GM12872 (cell line): ENCODE measurements at regions not wholly inside any gene's neighbourhood (a gene's known extent, or its start where the extent isn't known, plus 50 kb on each side); places are given as distances from the start of the nearest gene placed in this dataset.

Source experiments
- CTCF ChIP-seq: IDR thresholded peaks from 3 replicates; pipeline ENCODE4 v1.5.1; 2011; ENCODE audit warnings: low read depth, mild to moderate bottlenecking, low read length, moderate library complexity; ENCODE audit not compliant: insufficient read depth

DNA sequence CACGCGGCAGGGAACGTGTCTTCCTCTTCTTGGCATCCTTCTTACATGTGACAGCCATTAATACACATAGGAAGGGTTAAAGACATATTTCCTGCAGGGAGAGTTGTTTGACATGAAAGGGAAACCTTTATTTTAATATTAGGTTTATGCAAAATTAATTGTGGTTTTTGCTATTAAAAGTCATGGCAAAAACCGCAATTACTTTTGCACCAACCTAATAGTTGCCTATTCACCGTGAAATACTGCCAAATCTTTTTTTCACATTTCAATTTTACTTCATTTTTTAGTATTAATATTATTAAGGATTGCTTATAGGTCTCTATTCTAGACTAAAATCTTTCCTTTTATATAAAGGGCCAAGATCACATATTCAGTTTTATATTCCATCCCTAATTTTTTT lies 230.4 kb upstream of the PITX2 start:
- TF ChIP-seq CTCF, result no peak

GRCh38 chr4:110854021-110854678 lies 231.3 kb upstream of the PITX2 start:
- no peak for TF ChIP-seq CTCF

- no peak for TF ChIP-seq CTCF
Observed at GRCh38 chr4:110860125-110860524, 237.2 kb upstream of the PITX2 start.

DNA sequence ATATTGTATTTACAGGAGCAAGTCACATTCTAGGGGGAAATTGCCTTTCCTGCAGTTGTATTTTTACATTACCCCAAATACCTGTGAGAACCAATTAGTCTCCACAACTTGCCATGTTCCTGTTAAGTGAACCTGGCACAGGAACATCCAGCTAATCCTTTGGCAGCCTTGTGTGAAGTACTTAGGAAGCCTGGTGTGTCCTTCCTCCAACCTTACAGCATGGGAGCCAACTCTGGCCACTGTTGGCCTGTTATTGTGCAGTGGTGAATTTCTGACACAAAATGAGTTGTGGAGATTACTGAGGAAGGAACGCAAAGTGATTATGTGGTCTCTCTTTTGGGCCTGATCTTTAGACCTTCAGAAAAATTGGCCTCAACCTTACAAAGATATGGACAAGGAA lies 238.0 kb upstream of the PITX2 start:
- no peak for TF ChIP-seq CTCF

DNA sequence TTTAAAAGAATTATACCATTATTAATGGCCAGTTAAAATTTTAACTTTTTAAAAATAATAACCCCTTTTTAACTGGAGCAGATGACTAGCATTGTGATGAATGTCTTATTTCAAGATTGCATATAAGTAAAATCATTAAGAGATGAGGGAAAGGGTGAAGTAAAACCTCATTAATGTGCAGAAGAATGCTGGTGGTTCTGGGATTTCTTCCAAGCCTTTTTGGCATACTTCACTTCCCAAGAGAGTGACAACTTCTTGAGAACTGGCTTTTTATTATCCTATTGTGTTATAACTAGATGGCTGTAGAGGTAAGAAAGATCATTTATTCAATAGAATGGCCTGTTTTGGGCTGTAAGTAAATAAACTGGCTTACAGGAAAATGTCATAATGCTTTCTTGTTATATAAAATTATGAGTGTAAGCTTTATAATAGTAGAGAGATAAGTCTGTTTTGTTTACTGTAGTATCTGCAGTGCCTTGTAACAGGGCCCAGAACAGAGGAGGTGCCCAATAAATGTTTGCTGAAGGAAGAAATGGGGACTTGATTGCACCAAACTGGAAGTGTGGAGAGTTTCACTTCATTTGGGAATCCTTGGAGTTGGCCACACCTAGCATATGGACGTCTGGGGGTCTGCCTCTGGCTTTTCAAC lies 242.9 kb upstream of the PITX2 start:
- no peak for TF ChIP-seq CTCF

DNA sequence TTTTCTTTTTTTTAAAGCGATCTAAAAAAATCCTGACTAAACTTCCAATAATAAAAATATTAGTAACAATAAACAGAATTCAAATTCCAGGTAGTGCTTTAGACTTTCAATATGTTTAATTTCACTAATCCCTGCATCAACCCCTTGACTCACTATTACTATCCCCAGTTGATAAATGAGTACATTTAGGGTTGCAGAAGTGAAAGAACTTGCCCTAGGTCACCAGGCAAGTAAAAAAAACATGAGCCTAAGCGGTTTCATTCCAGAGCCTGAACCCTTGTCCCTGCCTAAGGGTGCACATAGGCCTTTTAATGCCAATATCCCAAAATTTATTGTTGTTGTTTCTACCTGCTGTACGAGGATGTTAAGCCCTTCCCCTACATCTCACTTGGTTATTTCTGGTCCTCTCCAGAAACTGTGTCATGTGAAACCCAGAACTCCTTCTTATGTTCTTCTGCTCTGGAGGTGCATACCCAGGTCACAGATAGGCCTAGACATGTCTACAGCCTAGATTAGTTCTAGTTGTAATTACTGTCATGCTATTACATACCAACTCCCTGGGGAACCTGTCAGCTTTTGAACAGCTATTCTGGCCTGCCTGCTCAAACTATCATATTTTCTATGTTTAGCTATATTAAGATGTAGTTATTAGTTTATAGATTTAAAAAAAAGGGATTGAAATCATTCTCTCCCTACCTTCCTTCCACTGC lies 244.5 kb upstream of the PITX2 start:
- no peak for TF ChIP-seq CTCF

- no peak for TF ChIP-seq CTCF
Observed at GRCh38 chr4:110867981-110868720, 245.3 kb upstream of the PITX2 start.
